AG04450 (cell line): ENCODE measurements at regions not wholly inside any gene's neighbourhood (a gene's known extent, or its start where the extent isn't known, plus 50 kb on each side); places are given as distances from the start of the nearest gene placed in this dataset.
"Not testable (repeated sequence)": the region's sequence is repeated elsewhere in the genome, so short reads cannot be mapped to it uniquely, and the experiment has no call there.

Experiments
- CTCF ChIA-PET: fragments of 300-600, 350-600 bp; formaldehyde crosslinking; extraction: SDS; loops from one replicate; lab custom pipeline; 2022; ENCODE audit warnings: antibody characterized with exemption, inconsistent platforms; lab: Charles Lee
- POLR2A ChIA-PET: fragments of 350-600 bp; formaldehyde crosslinking; extraction: SDS; loops from one replicate; lab custom pipeline; 2021; ENCODE audit warnings: antibody characterized with exemption, inconsistent platforms; lab: Yijun Ruan, JAX
- DNase-seq: peaks from one replicate; pipeline ENCODE4 v3.0.0-alpha.2; 2011; ENCODE audit warnings: low read depth, low spot score
- H3K27ac ChIP-seq: one replicate; pipeline ENCODE4 v1.5.1; 2012; ENCODE audit warnings: low read depth, low read length, control low read depth
- H3K27me3 ChIP-seq: one replicate; pipeline ENCODE4 v1.6.0; 2012; ENCODE audit warnings: low read length; ENCODE audit not compliant: control insufficient read depth, insufficient read depth
- H3K4me3 ChIP-seq: 2 replicates; pipeline ENCODE4 v1.5.1; 2011; ENCODE audit warnings: mild to moderate bottlenecking, low read depth, low read length, control low read depth
- H3K9me3 ChIP-seq: 2 replicates; pipeline ENCODE4 v1.5.1; 2012; ENCODE audit warnings: low read length; ENCODE audit not compliant: control insufficient read depth, insufficient read depth
- CTCF ChIP-seq: IDR thresholded peaks from 2 replicates; pipeline ENCODE4 v1.5.1; 2011; ENCODE audit warnings: low read depth, low read length, control low read depth, inconsistent platforms

- ChIA-PET CTCF (no interaction called here), POLR2A (no interaction called here)
- Histone ChIP-seq H3K4me3 (no peak overlapping the region), H3K27ac (no peak overlapping the region), H3K27me3 (peaks cover 6% of the 10 kb centered on the region), H3K9me3 (no peaks in the 10 kb centered on the region)
- no peak for DNase-seq
- TF ChIP-seq CTCF, result no peak
Observed at GRCh38 chr2:173715441-173715840, 249.7 kb downstream of the SP3 start.

- DNase-seq, result no peak
- POLR2A ChIA-PET, result no interaction called here
- no peak overlapping the region for H3K27ac ChIP-seq
- no peaks in the 10 kb centered on the region for H3K9me3 ChIP-seq
- no peak overlapping the region for H3K4me3 ChIP-seq
- no peak for TF ChIP-seq CTCF
- H3K27me3 ChIP-seq, result peaks cover 6% of the 10 kb centered on the region
- CTCF ChIA-PET, result no interaction called here
Observed at GRCh38 chr2:173716458-173717052, 248.6 kb downstream of the SP3 start.

GRCh38 chr2:173719471-173719870 is 245.7 kb downstream of the SP3 start:
- ChIA-PET CTCF (no interaction called here), POLR2A (no interaction called here)
- Histone ChIP-seq H3K4me3 (no peak overlapping the region), H3K27ac (no peak overlapping the region), H3K9me3 (no peaks in the 10 kb centered on the region), H3K27me3 (peaks cover 6% of the 10 kb centered on the region)
- no peak for DNase-seq
- no peak for TF ChIP-seq CTCF

- POLR2A ChIA-PET, result no interaction called here
- peak; percentile 32; the same call in 1 of the 2 replicates for TF ChIP-seq CTCF
Observed at GRCh38 chr2:173720306-173720705, 244.9 kb downstream of the SP3 start.

GRCh38 chr2:173734797-173735196 is 230.4 kb downstream of the SP3 start:
- H3K27me3 ChIP-seq, result peaks cover 6% of the 10 kb centered on the region
- TF ChIP-seq CTCF, result no peak
- ChIA-PET POLR2A (no interaction called here), CTCF (no interaction called here)
- no peak overlapping the region for H3K27ac ChIP-seq
- no peak for DNase-seq
- no peak overlapping the region for H3K4me3 ChIP-seq
- no peaks in the 10 kb centered on the region for H3K9me3 ChIP-seq

More at GRCh38 chr2:173720306-173720705, 244.9 kb downstream of the SP3 start:
- no peaks in the 10 kb centered on the region for H3K9me3 ChIP-seq
- H3K27me3 ChIP-seq, result peaks cover 6% of the 10 kb centered on the region
- no peak overlapping the region for H3K4me3 ChIP-seq
- CTCF ChIA-PET, result interaction anchor here (0.5 to 0.6 kb wide), 2 partner anchors 175 to 430 kb away, joined by 3 to 7 read pairs; no protein-coding TSS in a partner anchor
- H3K27ac ChIP-seq, result no peak overlapping the region
- DNase-seq, result peak; percentile 2

- DNase-seq, H3K4me3 ChIP-seq, H3K9me3 ChIP-seq, H3K27ac ChIP-seq, CTCF ChIA-PET, POLR2A ChIA-PET: not testable (repeated sequence)
- peaks cover 17% of the 10 kb centered on the region for H3K27me3 ChIP-seq
Observed at GRCh38 chr2:173737954-173738575, 227.1 kb downstream of the SP3 start.
